LHCN-M2 (cell line): ENCODE measurements at regions not wholly inside any gene's neighbourhood (a gene's known extent, or its start where the extent isn't known, plus 50 kb on each side); places are given as distances from the start of the nearest gene placed in this dataset.
"Not testable (repeated sequence)": the region's sequence is repeated elsewhere in the genome, so short reads cannot be mapped to it uniquely, and the experiment has no call there.

ENCODE experiments used
- DNase-seq: peaks from one replicate; pipeline ENCODE4 v3.0.0-alpha.2; 2012; ENCODE audit warnings: low read depth

GRCh38 chrX:16067886-16068515 lies 55.4 kb upstream of the GRPR start:
- no peak for DNase-seq

GRCh38 chrX:16063921-16064320 lies 59.4 kb upstream of the GRPR start:
- DNase-seq: no peak

- DNase-seq: no peak
These were observed 60.2 kb upstream of the GRPR start for GRCh38 chrX:16063141-16063540.

GRCh38 chrX:16061296-16061695 lies 62.1 kb upstream of the GRPR start:
- no peak for DNase-seq

- DNase-seq: no peak
These were observed 63.1 kb upstream of the GRPR start for GRCh38 chrX:16060252-16060651.

GRCh38 chrX:16049126-16049525 lies 74.2 kb upstream of the GRPR start:
- DNase-seq: not testable (repeated sequence)

- no peak for DNase-seq
These were observed 80.4 kb upstream of the GRPR start for GRCh38 chrX:16042980-16043379.

- DNase-seq: no peak
These were observed 83.5 kb upstream of the GRPR start for GRCh38 chrX:16039834-16040233.

GRCh38 chrX:16039363-16039762 lies 84.0 kb upstream of the GRPR start:
- no peak for DNase-seq

- peak; percentile 28 for DNase-seq
These were observed 90.0 kb upstream of the GRPR start for GRCh38 chrX:16033331-16033730.

- DNase-seq: no peak
These were observed 94.8 kb upstream of the GRPR start for GRCh38 chrX:16028576-16028975.

GRCh38 chrX:16023790-16024734 lies 99.3 kb upstream of the GRPR start:
- peak; percentile 61 for DNase-seq

GRCh38 chrX:16022580-16023200 lies 100.7 kb upstream of the GRPR start:
- peak; percentile 46 for DNase-seq

GRCh38 chrX:16018291-16018690 lies 105.1 kb upstream of the GRPR start:
- no peak for DNase-seq

- DNase-seq: no peak
These were observed 109.2 kb upstream of the GRPR start for GRCh38 chrX:16014171-16014570.

- DNase-seq: no peak
These were observed 111.1 kb upstream of the GRPR start for GRCh38 chrX:16012250-16012649.

GRCh38 chrX:16005917-16006316 lies 117.4 kb upstream of the GRPR start:
- DNase-seq: no peak

- DNase-seq: no peak
These were observed 121.2 kb upstream of the GRPR start for GRCh38 chrX:16002185-16002584.

GRCh38 chrX:15998350-15998749 lies 125.0 kb upstream of the GRPR start:
- DNase-seq: no peak

GRCh38 chrX:15989716-15990115 lies 133.6 kb upstream of the GRPR start:
- DNase-seq: no peak

- DNase-seq: peak; percentile 78
These were observed 134.3 kb upstream of the AP1S2 start for GRCh38 chrX:15988661-15989603.
